GM12878 (cell line): ENCODE measurements at regions not wholly inside any gene's neighbourhood (a gene's known extent, or its start where the extent isn't known, plus 50 kb on each side); places are given as distances from the start of the nearest gene placed in this dataset.

Experiments used
- ASH2L ChIP-seq: fragments of 300-600, 200-600 bp; sonication (generic); IDR thresholded peaks from 2 replicates; pipeline ENCODE4 v1.6.1; 2017; ENCODE audit warnings: low read depth, mild to moderate bottlenecking, borderline replicate concordance
- ATF7 ChIP-seq: fragments of 450-650 bp; IDR thresholded peaks from 2 replicates; pipeline ENCODE4 v1.6.1; 2016; ENCODE audit warnings: low read depth, mild to moderate bottlenecking
- BHLHE40 ChIP-seq, 2 experiments: fragments of 450-650 bp in 1 of 2; IDR thresholded peaks; 2 replicates each; pipeline ENCODE4 v1.6.1; 2011 to 2017; ENCODE audit warnings: low read depth in 2 of 2, borderline replicate concordance in 1 of 2, improper control_type of control experiment in 1 of 2, low read length in 1 of 2, mild to moderate bottlenecking in 1 of 2
- CTCF ChIP-seq, 3 experiments: IDR thresholded peaks in 2 of 3; conservative IDR thresholded peaks in 1 of 3; 2 replicates each; pipeline ENCODE4 v1.5.1; 2011; ENCODE audit warnings: low read depth in 3 of 3, low read length in 3 of 3, mild to moderate bottlenecking in 3 of 3, control low read depth in 2 of 3, moderate library complexity in 2 of 3, inconsistent platforms in 1 of 3, mixed read lengths in 1 of 3; ENCODE audit not compliant: control insufficient read depth in 2 of 3, insufficient read depth in 1 of 3; ENCODE audit errors: extremely low read depth in 1 of 3
- ELK1 ChIP-seq: IDR thresholded peaks from 2 replicates; pipeline ENCODE4 v1.6.1; 2012; ENCODE audit warnings: low read depth, low read length, improper control_type of control experiment
- GABPA ChIP-seq: IDR thresholded peaks from 2 replicates; pipeline ENCODE4 v1.6.1; 2014; ENCODE audit warnings: antibody characterized with exemption, low read depth, mild to moderate bottlenecking, inconsistent platforms
- KLF5 ChIP-seq: fragments of 450-650 bp; IDR thresholded peaks from 2 replicates; pipeline ENCODE4 v1.6.1; 2014; ENCODE audit warnings: mild to moderate bottlenecking; ENCODE audit not compliant: partially characterized antibody
- MYC ChIP-seq: IDR thresholded peaks from 2 replicates; pipeline ENCODE4 v1.6.1; 2011; ENCODE audit warnings: mild to moderate bottlenecking, low read length, moderate library complexity, inconsistent platforms; ENCODE audit not compliant: insufficient read depth, insufficient replicate concordance, insufficient read length, severe bottlenecking
- POLR2AphosphoS5 ChIP-seq: IDR thresholded peaks from 2 replicates; pipeline ENCODE4 v1.6.1; 2011; ENCODE audit warnings: mild to moderate bottlenecking, low read length, inconsistent platforms
- SPI1 ChIP-seq: IDR thresholded peaks from 2 replicates; pipeline ENCODE4 v1.6.1; 2011; ENCODE audit warnings: low read depth, mild to moderate bottlenecking, low read length, moderate library complexity, borderline replicate concordance; ENCODE audit not compliant: insufficient read depth
- SREBF2 ChIP-seq: IDR thresholded peaks from 2 replicates; pipeline ENCODE4 v1.6.1; 2012; ENCODE audit warnings: mild to moderate bottlenecking, low read length
- TARDBP ChIP-seq: IDR thresholded peaks from 2 replicates; pipeline ENCODE4 v1.6.1; 2016; ENCODE audit warnings: borderline replicate concordance
- YY1 ChIP-seq: IDR thresholded peaks from 2 replicates; pipeline ENCODE4 v1.6.1; 2011; ENCODE audit warnings: low read depth, mild to moderate bottlenecking, low read length

- no peak for TF ChIP-seq CTCF (IDR thresholded peaks at IDR 0.05 in 2 of 3, conservative IDR thresholded peaks at IDR 0.05 in 1 of 3; ENCODE audit: control insufficient read depth in 2 of 3, extremely low read depth in 1 of 3, insufficient read depth in 1 of 3, low read depth in 3 of 3, low read length in 3 of 3)
- no peak for TF ChIP-seq YY1
- no peak for TF ChIP-seq SREBF2
- no peak for TF ChIP-seq ASH2L
- TF ChIP-seq POLR2AphosphoS5 = no peak
- TF ChIP-seq KLF5 = no peak
- no peak for TF ChIP-seq MYC
- no peak for TF ChIP-seq SPI1
- TF ChIP-seq GABPA = no peak
- TF ChIP-seq TARDBP = no peak
- TF ChIP-seq ELK1 = no peak
- TF ChIP-seq BHLHE40 (IDR thresholded peaks at IDR 0.05; ENCODE audit: borderline replicate concordance in 1 of 2, low read depth in 2 of 2, low read length in 1 of 2) = no peak
- TF ChIP-seq ATF7 = no peak
These were observed 738.4 kb downstream of the PLOD2 start for GRCh38 chr3:145422556-145422955.
